Peyer's patch (tissue), 4 donors: ENCODE measurements at regions not wholly inside any gene's neighbourhood (a gene's known extent, or its start where the extent isn't known, plus 50 kb on each side); places are given as distances from the start of the nearest gene placed in this dataset.
"Not testable (repeated sequence)": the region's sequence is repeated elsewhere in the genome, so short reads cannot be mapped to it uniquely, and the experiment has no call there.

Source experiments
- DNase-seq, 3 donors: peaks; one replicate each; pipeline ENCODE4 v3.0.0-alpha.2; 2017 to 2019
- H3K27ac ChIP-seq, 4 donors: fragments of 200-600 bp; sonication (generic); one replicate each; pipeline ENCODE4 v1.5.1; 2016 to 2019
- H3K27me3 ChIP-seq, 2 donors: fragments of 200-600 bp; sonication (generic); one replicate each; pipeline ENCODE4 v1.5.1; 2019
- H3K36me3 ChIP-seq, 3 donors: fragments of 200-600 bp; sonication (generic); one replicate each; pipeline ENCODE4 v1.5.1; 2016 to 2019
- H3K4me1 ChIP-seq, 4 donors: fragments of 200-600 bp; sonication (generic); one replicate each; pipeline ENCODE4 v1.5.1; 2016 to 2019
- H3K4me3 ChIP-seq, 4 donors: fragments of 200-600 bp; sonication (generic); 1 replicate in 3 of 4; 2 replicates in 1 of 4; pipeline ENCODE4 v1.5.1; 2016 to 2019; ENCODE audit warnings: mild to moderate bottlenecking in 1 of 4
- H3K9me3 ChIP-seq, 4 donors: fragments of 200-600 bp; sonication (generic); one replicate each; pipeline ENCODE4 v1.5.1; 2016 to 2019; ENCODE audit warnings: mild to moderate bottlenecking in 1 of 4
- CTCF ChIP-seq, 6 experiments: fragments of 450-650 bp in 4 of 6; fragments of 200-600 bp in 2 of 6; sonication (generic) in 1 of 6; IDR thresholded peaks; one replicate each; pipeline ENCODE4 v1.5.1; 2017 to 2019; ENCODE audit warnings: antibody characterized with exemption in 6 of 6, mild to moderate bottlenecking in 3 of 6, moderate library complexity in 1 of 6
- POLR2A ChIP-seq, 2 donors: fragments of 450-650 bp; IDR thresholded peaks; one replicate each; pipeline ENCODE4 v1.5.1; 2017; ENCODE audit warnings: antibody characterized with exemption in 2 of 2, mild to moderate bottlenecking in 2 of 2, moderate library complexity in 2 of 2

- Histone ChIP-seq H3K36me3 (no peaks in the 10 kb centered on the region), H3K4me1 (no peaks in the 10 kb centered on the region), H3K27ac (no peak overlapping the region), H3K4me3 (no peak overlapping the region), H3K9me3 (no peaks in the 10 kb centered on the region), H3K27me3 (no peaks in the 10 kb centered on the region)
- no peak for DNase-seq
- TF ChIP-seq CTCF (IDR thresholded peaks at IDR 0.05) (no peak), POLR2A (IDR thresholded peaks at IDR 0.05) (no peak)
Observed at GRCh38 chr4:130029442-130029841, 933.5 kb downstream of the C4orf33 start.

GRCh38 chr4:130031858-130032257 lies 935.9 kb downstream of the C4orf33 start:
- DNase-seq: no peak
- no peaks in the 10 kb centered on the region for H3K4me1 ChIP-seq
- TF ChIP-seq CTCF (IDR thresholded peaks at IDR 0.05): no peak
- H3K4me3 ChIP-seq: no peak overlapping the region
- H3K27me3 ChIP-seq: no peaks in the 10 kb centered on the region
- H3K36me3 ChIP-seq: no peaks in the 10 kb centered on the region
- no peak overlapping the region for H3K27ac ChIP-seq
- no peaks in the 10 kb centered on the region for H3K9me3 ChIP-seq

GRCh38 chr4:130033657-130034056 lies 937.7 kb downstream of the C4orf33 start:
- not testable (repeated sequence) for H3K4me1 ChIP-seq, H3K36me3 ChIP-seq, H3K9me3 ChIP-seq, H3K4me3 ChIP-seq, H3K27ac ChIP-seq, H3K27me3 ChIP-seq, DNase-seq

GRCh38 chr4:130034876-130035275 lies 938.9 kb downstream of the C4orf33 start:
- no peaks in the 10 kb centered on the region for H3K27me3 ChIP-seq
- H3K36me3 ChIP-seq: no peaks in the 10 kb centered on the region
- H3K4me1 ChIP-seq: no peaks in the 10 kb centered on the region
- no peak overlapping the region for H3K27ac ChIP-seq
- DNase-seq: no peak
- no peak overlapping the region for H3K4me3 ChIP-seq
- TF ChIP-seq POLR2A (IDR thresholded peaks at IDR 0.05) (no peak), CTCF (IDR thresholded peaks at IDR 0.05) (no peak)
- H3K9me3 ChIP-seq: no peaks in the 10 kb centered on the region

GRCh38 chr4:130035391-130035790 lies 939.4 kb downstream of the C4orf33 start:
- H3K36me3 ChIP-seq: no peaks in the 10 kb centered on the region
- no peak overlapping the region for H3K4me3 ChIP-seq
- H3K27ac ChIP-seq: no peak overlapping the region
- no peak for DNase-seq
- no peaks in the 10 kb centered on the region for H3K4me1 ChIP-seq
- no peaks in the 10 kb centered on the region for H3K27me3 ChIP-seq
- no peaks in the 10 kb centered on the region for H3K9me3 ChIP-seq
- no peak for TF ChIP-seq POLR2A (IDR thresholded peaks at IDR 0.05)
- TF ChIP-seq CTCF (IDR thresholded peaks at IDR 0.05): no peak

GRCh38 chr4:130037866-130038265 lies 941.9 kb downstream of the C4orf33 start:
- DNase-seq, H3K27me3 ChIP-seq, H3K4me3 ChIP-seq, H3K4me1 ChIP-seq, H3K9me3 ChIP-seq, H3K36me3 ChIP-seq, H3K27ac ChIP-seq: not testable (repeated sequence)

- not testable (repeated sequence) for H3K27me3 ChIP-seq, H3K36me3 ChIP-seq, H3K4me1 ChIP-seq, H3K27ac ChIP-seq, H3K4me3 ChIP-seq, DNase-seq, H3K9me3 ChIP-seq
Observed at GRCh38 chr4:130038540-130038939, 942.6 kb downstream of the C4orf33 start.
